ENCODE measurements at regions not wholly inside any gene's neighbourhood (a gene's known extent, or its start where the extent isn't known, plus 50 kb on each side); places are given as distances from the start of the nearest gene placed in this dataset.

DNA sequence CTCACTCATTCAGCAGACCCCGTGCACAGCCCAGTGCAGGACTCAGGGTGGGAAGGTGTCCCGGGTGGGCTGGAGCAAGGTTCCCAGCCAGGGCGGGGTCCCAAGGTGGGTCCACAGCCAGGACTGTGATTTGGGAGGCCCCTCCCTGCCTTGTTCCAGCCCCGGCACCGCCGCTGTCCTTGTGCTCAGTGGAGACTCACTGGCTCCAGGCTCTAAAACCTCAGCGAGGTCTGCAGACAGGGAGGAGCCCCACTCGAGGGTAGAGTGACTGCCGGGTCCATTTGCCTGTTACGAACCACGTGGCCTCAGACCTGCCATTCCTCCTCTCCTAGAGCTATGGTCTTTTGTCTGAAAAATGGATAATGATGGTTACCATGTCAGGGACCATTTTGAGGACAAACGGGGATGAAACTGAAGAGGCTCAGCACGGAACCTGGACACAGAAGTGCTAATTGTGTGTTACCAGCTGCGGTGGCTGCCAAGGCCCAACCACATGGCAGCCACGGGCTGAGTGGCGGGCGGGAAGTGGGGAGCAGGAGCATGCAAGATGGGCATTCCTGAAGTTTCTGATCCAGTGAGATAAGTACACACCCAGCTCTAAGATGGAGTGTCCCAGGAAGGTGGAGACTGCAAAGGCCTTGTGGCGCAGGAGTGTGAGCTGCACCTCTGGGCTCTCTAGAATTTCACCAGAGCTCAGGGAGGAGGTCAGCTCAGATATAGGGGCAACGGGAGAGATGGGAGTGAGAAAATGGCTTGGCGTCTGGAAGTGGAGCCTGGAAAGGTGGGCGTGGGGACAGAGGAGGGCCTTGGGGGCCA lies 317.6 kb downstream of the SEC14L1 start:
- no peak for ATAC-seq
- H3K4me1 Mint-ChIP-seq: peaks cover 95% of the 10 kb centered on the region

DNA sequence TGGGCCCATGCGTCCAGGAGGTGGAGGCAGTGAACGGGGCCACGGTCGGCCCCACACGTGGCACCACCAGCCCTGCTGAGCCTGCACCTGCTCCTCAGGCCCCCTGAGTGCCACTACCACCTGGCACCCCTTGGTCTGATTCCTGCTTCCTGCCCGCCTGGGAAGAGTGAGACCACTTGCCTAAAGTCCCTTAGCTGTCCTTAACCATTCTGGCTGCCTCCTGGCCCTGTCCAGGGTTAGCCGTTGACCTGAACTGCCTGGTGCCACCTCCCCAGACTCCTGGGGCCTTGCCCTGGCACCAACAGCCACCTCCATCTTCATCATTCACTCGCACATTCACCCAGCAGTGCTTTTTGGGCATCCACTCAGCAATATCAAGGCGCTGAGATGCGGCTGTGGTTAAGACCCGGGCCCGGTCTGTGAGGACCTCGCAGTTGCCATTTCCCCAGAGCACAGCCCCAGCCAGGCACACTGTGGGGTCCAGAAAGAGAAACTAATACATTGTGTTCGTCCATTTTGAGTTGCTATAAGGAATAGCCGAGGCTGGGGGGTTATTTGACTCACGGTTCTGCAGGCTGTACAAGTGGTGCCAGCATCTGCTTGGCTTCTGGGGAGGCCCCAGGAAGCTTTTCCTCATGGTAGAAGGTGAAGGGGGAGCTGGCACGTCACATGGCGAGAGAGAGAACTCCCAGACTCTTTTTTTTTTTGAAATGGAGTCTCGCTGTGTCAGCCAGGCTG lies 318.4 kb downstream of the SEC14L1 start:
- H3K4me3 Mint-ChIP-seq: peak overlapping the region; percentile 92
- no peaks in the 10 kb centered on the region for H3K27me3 Mint-ChIP-seq
- no peaks in the 10 kb centered on the region for H3K9me3 Mint-ChIP-seq
- peaks cover 52% of the 10 kb centered on the region for H3K36me3 Mint-ChIP-seq
- peak overlapping the region; percentile 100 for H3K27ac Mint-ChIP-seq
- peaks cover 92% of the 10 kb centered on the region for H3K4me1 Mint-ChIP-seq
- no peak for ATAC-seq

More for the DNA sequence above, 317.6 kb downstream of the SEC14L1 start:
- no peaks in the 10 kb centered on the region for H3K9me3 Mint-ChIP-seq
- peaks cover 60% of the 10 kb centered on the region for H3K36me3 Mint-ChIP-seq
- peak overlapping the region; percentile 92 for H3K4me3 Mint-ChIP-seq
- peak overlapping the region; percentile 100 for H3K27ac Mint-ChIP-seq
- H3K27me3 Mint-ChIP-seq: no peaks in the 10 kb centered on the region

DNA sequence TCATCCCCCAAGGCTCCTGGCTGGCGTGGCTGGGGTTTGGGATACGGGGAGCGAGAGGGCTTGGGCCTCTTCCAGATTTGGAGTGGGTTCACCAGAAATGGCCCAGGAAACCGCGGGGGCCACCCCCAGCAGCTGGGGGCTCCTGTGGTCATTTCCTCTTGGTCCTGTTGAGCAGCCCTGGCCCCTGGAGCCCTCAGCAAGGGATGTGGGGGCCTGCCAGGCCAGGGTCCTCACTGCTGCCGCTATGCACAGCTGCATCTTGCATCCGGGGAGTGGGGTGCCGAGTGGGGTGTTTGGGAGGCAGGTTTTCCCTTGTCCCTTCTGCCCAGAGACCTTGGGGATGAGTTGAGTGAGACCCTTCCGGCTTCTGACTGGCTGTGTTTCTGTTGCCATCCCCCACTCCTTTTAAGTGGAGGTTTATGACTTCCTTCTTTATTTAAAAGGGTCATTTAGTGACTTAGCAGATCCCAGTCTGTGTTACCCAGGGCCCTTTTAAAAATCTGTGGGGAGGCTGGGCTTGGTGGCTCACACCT lies 319.8 kb downstream of the SEC14L1 start:
- Mint-ChIP-seq H3K27ac (peak overlapping the region; percentile 100), H3K27me3 (no peaks in the 10 kb centered on the region), H3K9me3 (peaks cover 4% of the 10 kb centered on the region), H3K4me3 (peak overlapping the region; percentile 71), H3K36me3 (peaks cover 45% of the 10 kb centered on the region), H3K4me1 (peaks cover 95% of the 10 kb centered on the region)
- no peak for ATAC-seq

DNA sequence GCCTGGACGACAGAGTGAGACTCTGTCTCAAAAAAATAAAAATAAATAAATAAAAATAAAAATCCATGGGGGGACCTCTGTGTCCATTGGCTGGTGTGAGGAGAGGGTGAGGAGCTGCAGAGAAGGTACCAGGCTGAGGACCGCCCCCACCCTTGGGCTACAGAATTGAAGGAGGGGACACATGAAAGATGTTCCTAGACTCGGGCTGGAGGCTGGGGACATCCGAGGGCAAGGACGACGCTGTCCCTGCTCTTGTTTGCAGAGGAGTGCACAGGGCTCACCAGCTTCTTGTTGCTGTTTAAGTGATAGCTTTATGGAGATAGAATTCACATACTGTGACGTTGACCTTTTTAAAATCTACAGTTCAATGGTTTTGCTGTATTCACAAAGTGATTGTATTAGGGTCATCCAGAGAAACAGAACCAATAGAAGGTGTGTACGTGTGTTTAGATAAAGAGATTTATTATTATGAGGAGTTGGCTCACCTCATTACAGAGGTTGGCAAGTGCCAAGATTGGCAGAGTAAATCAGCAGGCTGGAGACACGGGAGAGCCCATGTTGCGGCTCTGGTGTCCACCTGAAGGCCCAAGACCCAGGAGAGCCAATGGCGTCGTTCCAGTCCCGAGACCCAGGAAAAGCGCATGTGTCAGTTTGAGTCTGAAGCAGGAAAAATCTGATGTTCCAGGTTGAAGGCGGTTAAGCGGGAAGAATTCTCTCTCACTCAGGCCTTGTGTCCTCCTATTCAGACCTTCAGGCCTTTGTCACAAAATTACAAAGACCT lies 320.7 kb downstream of the SEC14L1 start:
- Mint-ChIP-seq H3K27ac (peak overlapping the region; percentile 100), H3K4me3 (peak overlapping the region; percentile 85), H3K4me1 (peaks cover 95% of the 10 kb centered on the region), H3K27me3 (no peaks in the 10 kb centered on the region), H3K36me3 (peaks cover 46% of the 10 kb centered on the region), H3K9me3 (peaks cover 4% of the 10 kb centered on the region)
- no peak for ATAC-seq

DNA sequence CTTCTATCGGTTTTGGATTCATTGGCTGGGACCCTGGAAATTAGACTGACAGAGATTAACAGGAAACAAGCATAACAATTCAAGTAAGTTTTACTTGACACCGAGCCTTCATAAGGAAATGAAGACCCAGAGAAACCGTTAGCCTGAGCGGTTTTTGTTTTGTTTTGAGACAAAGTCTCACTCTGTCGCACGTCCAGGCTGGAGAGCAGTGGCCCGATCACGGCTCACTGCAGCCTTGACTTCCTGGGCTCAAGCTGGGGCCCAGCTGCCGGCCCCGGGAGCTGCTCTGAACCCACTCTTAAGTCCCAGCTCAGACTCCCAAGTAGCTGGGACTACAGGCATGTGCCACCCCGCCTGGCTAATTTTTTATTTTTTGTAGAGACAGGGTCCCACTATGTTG lies 321.3 kb downstream of the SEC14L1 start:
- Mint-ChIP-seq H3K36me3 (peaks cover 43% of the 10 kb centered on the region), H3K27ac (peak overlapping the region; percentile 100), H3K4me3 (peak overlapping the region; percentile 85), H3K9me3 (peaks cover 4% of the 10 kb centered on the region), H3K4me1 (peaks cover 95% of the 10 kb centered on the region), H3K27me3 (no peaks in the 10 kb centered on the region)
- ATAC-seq: peak; percentile 59

DNA sequence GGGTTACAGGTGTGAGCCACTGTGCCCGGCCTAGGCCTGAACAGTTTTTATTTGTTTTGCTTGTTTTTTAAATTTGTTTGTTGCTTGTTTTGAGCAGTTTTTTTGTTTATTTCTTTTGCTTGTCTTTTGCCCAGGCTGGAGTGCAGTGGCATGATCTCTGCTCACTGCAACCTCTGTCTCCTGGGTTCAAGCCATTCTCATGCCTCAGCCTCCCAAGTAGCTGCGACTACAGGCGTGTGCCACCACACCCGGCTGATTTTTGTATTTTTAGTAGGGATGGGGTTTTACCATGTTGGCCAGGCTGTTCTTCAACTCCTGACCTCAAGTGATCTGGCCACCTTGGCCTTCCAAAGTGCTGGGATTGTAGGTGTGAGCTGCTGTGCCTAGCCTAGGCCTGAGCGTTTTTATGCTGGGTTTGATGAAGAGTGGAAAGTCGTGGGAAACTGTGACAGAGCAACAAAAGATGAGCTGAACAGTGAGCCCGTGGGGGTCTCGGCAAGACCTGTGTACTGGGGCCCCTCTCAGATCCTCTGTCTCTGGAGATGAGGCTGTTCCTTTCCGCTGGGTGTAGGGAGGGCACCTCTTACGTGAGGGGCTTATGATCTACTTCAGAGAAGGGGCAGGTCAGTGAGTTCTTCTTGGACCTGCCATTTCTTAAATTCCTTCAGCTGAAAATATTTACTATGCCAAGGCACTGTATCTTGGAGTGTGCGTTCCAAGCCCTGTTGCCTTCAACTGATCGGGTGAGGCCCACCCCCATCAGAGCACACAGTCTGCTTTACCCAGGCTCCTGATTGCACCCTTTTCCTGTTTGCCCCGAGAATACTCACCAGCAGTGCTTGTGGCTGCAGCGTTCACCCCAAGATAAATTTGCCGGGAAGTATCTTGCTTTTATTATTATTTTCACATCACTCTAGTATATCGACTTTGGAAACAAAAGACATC lies 322.1 kb downstream of the SEC14L1 start:
- Mint-ChIP-seq H3K36me3 (peaks cover 38% of the 10 kb centered on the region), H3K27ac (peak overlapping the region; percentile 100), H3K27me3 (no peaks in the 10 kb centered on the region), H3K4me1 (peaks cover 95% of the 10 kb centered on the region), H3K4me3 (peak overlapping the region; percentile 85), H3K9me3 (peaks cover 4% of the 10 kb centered on the region)
- ATAC-seq: no peak

DNA sequence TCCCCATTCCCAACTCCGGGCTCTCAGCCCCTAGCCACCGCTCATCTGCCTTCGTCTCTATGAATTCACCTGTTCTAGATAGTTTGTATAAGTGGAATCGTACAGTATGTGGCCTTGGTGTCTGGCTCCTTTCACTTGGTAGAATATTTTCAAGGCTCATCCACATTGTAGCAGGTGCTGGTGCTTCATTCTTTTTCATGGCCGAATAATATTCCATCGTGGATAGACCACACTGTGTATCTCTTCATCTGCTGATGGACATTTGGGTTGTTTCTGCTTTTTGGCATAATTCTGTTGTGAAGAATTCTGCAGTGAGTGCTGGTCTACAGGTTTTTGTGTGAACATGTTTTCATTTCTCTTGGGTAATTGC lies 324.2 kb downstream of the SEC14L1 start:
- Mint-ChIP-seq H3K4me3 (peak overlapping the region; percentile 76), H3K27me3 (no peaks in the 10 kb centered on the region), H3K4me1 (peaks cover 95% of the 10 kb centered on the region), H3K9me3 (peaks cover 6% of the 10 kb centered on the region), H3K36me3 (peaks cover 45% of the 10 kb centered on the region), H3K27ac (peak overlapping the region; percentile 95)
- no peak for ATAC-seq

DNA sequence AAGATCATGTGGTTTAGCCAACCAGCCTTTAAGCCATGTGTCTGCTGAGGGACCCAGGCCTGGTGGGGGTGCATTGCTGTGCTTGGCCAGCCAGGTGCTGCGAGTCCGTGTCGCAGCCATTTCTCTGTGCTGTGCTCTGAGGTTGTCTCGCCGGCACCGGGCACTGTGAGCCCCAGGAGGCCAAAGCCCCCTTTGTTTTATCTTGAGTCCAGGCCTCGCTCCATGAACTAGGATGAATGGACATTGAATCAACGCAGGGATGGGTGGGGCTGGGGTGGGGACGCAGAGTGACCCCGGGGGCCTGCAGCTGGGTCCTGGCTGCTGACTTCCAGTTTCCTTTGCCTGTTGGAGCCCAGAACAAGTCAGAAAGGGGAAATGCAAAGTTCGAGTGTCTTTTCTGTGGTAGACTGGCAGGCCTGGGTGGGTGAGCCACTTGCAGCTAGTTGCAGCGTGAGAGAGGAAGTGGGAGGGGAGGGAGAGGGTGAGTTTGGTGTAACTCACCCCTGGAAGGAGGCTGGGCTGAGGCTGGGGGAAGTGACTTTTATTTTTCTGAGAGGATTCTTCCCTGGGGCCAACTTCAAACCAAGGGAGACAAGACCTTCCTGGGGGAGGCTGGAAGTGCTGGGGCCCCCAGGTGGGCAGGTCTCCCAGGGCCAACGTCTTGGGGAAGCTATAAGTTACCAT lies 324.7 kb downstream of the SEC14L1 start:
- H3K4me1 Mint-ChIP-seq: peaks cover 95% of the 10 kb centered on the region
- peaks cover 50% of the 10 kb centered on the region for H3K36me3 Mint-ChIP-seq
- peak overlapping the region; percentile 76 for H3K4me3 Mint-ChIP-seq
- no peaks in the 10 kb centered on the region for H3K27me3 Mint-ChIP-seq
- H3K9me3 Mint-ChIP-seq: peaks cover 12% of the 10 kb centered on the region
- peak; percentile 92 for ATAC-seq
- peak overlapping the region; percentile 95 for H3K27ac Mint-ChIP-seq

DNA sequence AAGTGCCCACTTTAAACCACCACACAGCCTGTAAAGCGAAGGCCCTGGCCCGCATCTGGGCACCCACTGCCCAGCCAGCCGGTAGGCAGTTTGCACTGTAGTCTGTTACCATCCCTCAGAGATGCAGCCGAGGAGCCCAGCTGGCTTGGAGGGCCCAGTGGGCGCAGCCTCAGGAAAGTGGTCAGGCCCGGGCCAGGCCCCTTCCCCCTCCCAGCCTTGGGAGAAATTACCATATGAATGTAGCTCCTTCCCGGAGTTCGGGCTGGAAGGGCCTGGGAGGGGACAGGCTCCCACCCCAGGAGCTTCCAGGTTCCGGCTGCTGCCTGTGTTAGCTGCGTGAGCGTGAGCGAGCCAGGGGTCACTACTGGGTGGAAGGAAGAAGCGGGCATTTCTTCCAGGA lies 325.4 kb downstream of the SEC14L1 start:
- Mint-ChIP-seq H3K27me3 (no peaks in the 10 kb centered on the region), H3K9me3 (peaks cover 13% of the 10 kb centered on the region), H3K4me3 (peak overlapping the region; percentile 76), H3K36me3 (peaks cover 56% of the 10 kb centered on the region), H3K4me1 (peaks cover 95% of the 10 kb centered on the region), H3K27ac (peak overlapping the region; percentile 95)
- no peak for ATAC-seq

DNA sequence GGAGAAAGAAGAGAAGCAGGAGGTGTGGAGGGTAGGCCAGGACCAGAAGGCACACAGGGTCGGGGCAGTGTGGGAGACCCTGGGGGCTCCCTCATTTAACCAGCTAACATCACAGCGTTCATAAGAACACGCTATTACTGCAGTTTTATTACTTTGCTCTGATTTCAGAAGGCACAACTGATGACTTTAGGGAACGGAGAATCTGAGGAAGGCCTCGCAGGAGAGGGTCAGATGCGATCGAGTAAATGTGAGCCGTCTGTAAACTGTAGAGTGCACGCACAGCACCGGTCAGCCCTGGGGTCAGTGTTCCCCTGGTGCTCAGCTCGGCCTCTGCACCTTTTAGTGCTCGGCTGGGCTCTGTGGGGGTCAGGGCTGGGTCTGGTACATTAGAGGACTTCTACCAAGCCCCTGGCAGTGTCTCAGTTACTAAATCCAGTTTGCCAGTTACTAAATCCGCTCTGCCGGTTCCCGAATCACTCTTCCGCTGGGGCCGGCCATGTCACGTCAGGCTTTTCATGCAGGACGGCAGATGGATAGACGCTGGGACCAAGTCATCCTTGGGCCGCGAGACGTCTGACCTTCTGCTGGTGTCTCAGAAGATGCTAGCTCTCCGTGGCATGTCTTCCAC lies 325.9 kb downstream of the SEC14L1 start:
- Mint-ChIP-seq H3K9me3 (peaks cover 13% of the 10 kb centered on the region), H3K4me1 (peaks cover 95% of the 10 kb centered on the region), H3K27ac (peak overlapping the region; percentile 95), H3K27me3 (no peaks in the 10 kb centered on the region), H3K4me3 (peak overlapping the region; percentile 76), H3K36me3 (peaks cover 56% of the 10 kb centered on the region)
- no peak for ATAC-seq

DNA sequence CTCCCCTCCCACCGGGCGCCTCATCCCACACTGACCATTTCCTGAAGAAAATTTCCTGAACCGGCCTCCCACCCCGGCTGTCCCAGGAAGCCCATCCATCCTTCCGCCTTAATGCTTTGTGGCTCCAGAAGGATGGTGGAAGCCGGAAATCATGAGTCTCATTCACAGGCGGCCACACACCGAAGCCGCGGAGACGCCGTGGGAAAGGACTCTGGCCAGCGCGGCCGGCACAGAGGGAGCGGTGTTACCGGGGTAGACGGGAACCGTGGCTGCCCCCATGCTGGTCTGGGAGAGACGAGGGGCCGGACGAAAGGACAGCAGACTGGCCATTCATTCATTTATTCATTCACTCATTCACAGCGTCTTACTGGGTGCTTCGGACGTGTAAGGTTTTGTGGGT lies 326.8 kb downstream of the SEC14L1 start:
- no peak for ATAC-seq
- Mint-ChIP-seq H3K4me1 (peaks cover 95% of the 10 kb centered on the region), H3K9me3 (peaks cover 13% of the 10 kb centered on the region), H3K36me3 (peaks cover 57% of the 10 kb centered on the region), H3K27me3 (no peaks in the 10 kb centered on the region), H3K27ac (peak overlapping the region; percentile 95), H3K4me3 (no peak overlapping the region)

DNA sequence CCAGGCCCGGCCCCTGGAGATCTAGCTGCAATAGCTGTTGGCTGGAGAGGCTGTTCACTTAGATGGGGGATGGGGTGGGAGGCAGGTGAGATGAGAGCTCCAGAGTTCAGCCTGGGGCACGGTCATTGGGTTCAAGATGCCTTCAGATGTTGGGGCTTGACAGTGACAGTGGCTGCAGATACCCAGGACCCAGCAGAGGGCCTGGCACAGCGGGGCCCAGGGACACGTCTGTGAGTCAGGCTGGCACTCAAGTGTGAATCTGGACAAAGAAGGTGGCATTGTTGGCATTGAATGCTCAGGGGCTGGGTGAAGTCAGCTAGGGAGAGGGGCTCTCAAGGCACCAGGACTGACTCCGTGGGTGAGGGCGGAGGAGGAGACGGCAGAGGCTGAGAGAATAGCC lies 328.1 kb downstream of the SEC14L1 start:
- no peak for ATAC-seq
- Mint-ChIP-seq H3K36me3 (peaks cover 53% of the 10 kb centered on the region), H3K27me3 (no peaks in the 10 kb centered on the region), H3K27ac (peak overlapping the region; percentile 95), H3K4me3 (peak overlapping the region; percentile 45), H3K4me1 (peaks cover 100% of the 10 kb centered on the region), H3K9me3 (peaks cover 13% of the 10 kb centered on the region)

DNA sequence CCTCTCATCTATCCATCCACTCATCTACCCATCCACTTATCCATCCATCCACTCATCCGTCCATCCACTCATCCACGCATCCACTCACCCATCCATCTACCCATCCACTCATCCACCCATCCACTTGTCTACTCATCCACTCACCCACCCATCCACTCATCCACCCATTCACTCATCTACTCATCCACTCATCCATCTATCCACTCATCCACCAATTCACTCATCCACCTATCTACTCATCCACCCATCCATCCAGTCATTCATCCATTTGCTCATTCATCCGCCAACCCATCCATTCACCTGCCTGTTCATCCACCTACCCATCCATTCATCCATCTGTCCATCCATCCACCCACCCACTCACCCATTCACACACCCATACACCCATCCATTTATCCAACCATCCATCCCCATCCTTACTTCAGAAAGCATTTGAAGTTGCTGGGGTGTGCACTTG lies 329.6 kb downstream of the SEC14L1 start:
- Mint-ChIP-seq H3K27me3 (no peaks in the 10 kb centered on the region), H3K36me3 (peaks cover 52% of the 10 kb centered on the region), H3K4me3 (peak overlapping the region; percentile 4), H3K4me1 (peaks cover 100% of the 10 kb centered on the region), H3K9me3 (peaks cover 10% of the 10 kb centered on the region), H3K27ac (peak overlapping the region; percentile 95)
- no peak for ATAC-seq
